SH-SY5Y (cell line): ENCODE measurements at regions not wholly inside any gene's neighbourhood (a gene's known extent, or its start where the extent isn't known, plus 50 kb on each side); places are given as distances from the start of the nearest gene placed in this dataset.

ENCODE experiments used
- GATA2 ChIP-seq: IDR thresholded peaks from 2 replicates; pipeline ENCODE4 v1.6.1; 2011; ENCODE audit warnings: mild to moderate bottlenecking, low read depth, low read length
- GATA3 ChIP-seq: IDR thresholded peaks from 2 replicates; pipeline ENCODE4 v1.6.1; 2011; ENCODE audit warnings: low read depth, mild to moderate bottlenecking, low read length, moderate library complexity

DNA sequence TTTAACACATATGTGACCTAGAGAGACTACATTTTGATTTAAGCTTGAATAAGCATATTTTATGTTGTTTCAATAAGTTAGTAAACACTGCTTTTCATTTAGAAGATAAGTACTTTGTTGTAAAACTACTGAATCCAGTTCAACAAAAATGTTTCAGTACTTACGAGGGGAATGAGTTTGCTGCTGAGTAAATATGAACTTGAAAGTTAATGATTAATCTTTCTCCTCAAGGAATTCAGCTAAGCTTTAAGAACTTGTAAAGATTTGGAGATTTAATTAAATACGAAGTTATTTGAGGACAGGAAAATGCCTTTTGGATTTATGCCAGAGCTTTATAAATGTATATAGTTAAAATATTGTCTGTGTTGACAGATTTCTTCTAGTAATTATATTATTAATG is 933.0 kb upstream of the LCORL start:
- TF ChIP-seq GATA3 (no peak), GATA2 (no peak)

DNA sequence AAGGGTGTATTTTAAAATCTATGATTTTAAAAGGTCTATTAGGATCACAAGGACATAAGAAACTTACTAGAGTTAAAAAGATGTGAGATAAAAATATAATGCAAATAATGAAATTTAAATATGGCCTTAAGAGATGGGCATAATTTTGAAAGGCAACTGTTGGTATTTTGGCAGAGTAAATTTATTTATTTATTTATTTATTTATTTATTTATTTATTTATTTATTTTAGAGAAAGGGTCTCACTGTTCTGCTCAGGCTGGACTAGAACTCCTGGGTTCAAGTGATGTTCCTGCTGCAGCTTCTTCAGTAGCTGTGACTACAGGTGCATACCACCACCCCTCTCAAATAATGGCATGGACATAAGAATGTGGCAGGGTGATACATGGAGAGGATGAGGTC is 932.1 kb upstream of the LCORL start:
- TF ChIP-seq GATA3 (no peak), GATA2 (no peak)

DNA sequence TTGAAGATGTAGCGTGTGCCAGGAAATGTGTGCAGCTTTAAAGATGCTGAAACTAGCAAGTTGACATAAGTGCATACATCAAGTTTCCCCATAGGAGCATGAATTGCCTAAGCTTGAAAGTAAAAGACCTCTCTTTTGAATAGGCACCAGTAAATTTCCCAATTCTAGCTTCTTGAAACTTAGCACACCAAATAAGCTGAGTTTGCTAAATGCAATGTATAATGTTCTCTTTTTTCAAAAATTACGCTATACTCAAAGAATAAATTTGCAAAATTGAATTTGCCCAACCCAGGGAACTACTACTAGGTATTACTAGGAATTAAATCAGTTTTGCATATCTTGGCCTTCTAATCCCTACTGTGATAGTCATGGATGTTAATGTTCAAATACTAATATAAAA is 923.9 kb upstream of the LCORL start:
- no peak for TF ChIP-seq GATA2
- no peak for TF ChIP-seq GATA3

DNA sequence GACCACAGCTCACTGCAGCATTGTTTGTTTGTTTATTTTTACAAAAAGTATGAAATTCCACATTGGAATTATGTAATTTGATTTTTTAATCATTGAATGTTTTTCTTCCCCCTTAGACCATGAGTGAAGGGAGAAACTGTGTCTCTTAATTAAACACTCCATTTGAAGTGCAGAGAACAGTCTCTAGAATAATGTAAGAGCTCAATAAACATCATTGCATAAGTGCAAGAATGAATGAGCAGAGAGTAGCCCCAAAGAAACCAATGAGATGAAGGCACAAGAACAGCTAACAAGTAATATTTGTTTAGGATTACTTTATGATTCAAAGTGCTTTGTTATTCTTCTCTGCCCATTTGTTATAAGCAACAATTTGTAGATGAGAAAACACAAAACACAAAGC is 921.3 kb upstream of the LCORL start:
- TF ChIP-seq GATA3, result no peak
- no peak for TF ChIP-seq GATA2

DNA sequence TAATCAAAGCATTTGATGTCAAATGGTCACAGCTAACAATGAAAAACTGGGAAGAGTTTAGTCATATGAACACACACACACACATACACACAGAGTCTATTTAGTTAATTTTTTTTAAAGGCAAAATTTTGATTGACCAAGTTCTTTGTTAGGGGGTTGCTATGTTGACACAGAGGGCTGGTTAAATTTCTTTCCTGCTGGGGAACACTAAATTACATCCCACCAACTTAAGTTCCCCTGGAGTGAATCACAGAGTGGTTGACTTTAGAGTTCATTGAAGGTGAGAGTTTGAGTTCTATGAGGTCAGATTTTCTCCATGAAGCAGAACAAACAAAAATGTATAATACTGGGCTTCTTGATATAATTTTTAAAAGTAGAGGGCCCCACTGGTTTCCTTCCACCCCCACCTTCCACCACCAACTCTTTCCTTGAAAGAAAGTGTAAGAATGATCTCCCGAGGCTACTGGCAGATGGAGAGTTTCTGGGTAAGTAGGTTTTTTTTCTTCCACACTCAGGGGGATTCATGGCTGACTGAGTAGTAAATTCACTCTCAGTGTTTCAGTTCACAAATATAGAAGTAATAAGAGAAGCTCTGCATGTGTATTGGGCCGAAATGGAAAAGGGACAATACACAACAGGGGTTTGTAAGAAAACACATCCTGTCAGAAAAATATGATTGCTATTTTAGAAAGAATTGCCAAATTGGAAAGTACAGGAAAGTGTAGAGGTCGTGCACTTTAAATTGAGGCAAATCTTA is 917.0 kb upstream of the LCORL start:
- TF ChIP-seq GATA2, result no peak
- TF ChIP-seq GATA3, result no peak

DNA sequence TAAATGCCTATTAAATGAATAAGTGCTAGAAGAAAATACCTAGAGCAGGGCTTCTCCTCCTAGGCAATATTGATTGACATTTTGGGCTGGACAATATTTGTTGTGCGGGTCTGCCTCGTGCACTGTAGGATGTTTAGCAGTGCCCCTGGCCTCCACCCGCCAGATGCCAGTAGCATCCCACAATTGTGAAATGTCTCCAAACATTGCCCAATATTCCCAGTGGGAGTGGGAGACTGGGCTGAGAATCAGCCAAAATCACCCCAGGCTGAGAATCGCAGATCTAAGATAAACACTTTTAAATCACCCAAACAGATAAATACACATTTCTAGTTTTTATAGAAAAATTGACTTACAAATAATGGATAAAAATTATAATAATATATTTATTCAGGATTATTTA is 916.2 kb upstream of the LCORL start:
- TF ChIP-seq GATA3 (no peak), GATA2 (no peak)

DNA sequence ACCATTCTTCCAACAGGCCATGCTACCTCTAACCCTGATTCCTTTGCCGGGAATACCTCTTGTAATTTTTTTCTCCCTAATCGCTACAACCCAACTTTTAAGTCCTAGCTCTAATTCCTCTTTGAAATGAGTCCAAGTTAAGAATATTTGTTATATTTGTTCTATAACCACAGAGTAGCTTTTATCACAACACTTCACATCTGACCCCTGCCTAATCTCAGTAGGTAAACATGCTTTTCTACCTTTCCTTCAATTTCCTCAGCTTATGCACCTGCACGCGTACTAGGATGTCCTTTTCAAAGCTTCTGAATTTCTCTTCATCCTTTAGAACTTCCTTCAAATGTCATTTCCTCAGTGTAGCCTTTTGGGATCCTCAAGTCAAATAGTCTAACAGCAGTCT is 915.5 kb upstream of the LCORL start:
- TF ChIP-seq GATA3 (no peak), GATA2 (no peak)

DNA sequence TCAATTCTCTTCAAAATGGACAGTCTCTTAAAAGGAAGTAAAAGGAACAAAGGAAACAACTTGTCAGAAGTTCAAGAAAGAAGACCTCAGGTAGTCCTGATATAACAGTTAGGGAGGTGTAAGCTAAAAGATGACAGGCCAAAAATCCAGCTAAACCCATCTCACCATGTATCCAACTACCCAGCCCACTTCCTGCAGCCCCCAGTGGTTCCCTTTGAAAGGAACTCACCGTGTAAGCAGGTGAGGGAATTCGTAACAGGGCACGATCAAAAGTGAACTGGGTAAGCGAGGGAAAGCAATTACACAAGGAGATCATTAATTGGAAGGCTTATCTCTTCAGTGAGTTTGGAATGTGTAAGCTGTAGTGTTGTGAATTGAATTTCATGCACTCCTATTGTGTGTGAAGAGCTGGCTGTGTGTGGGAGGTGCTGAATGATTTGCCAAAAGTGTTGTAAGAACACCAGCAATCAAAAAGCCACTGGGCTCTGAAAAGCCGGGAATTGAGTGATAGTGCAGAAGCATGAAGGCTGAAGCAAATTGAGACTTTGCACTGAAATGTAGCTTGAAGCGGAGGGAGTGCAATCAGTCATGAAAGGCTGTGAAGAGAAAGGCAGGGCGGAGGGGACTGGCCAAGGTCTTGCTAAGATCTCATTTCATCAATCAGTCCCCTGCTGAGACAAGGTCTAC is 914.2 kb upstream of the LCORL start:
- no peak for TF ChIP-seq GATA2
- no peak for TF ChIP-seq GATA3

DNA sequence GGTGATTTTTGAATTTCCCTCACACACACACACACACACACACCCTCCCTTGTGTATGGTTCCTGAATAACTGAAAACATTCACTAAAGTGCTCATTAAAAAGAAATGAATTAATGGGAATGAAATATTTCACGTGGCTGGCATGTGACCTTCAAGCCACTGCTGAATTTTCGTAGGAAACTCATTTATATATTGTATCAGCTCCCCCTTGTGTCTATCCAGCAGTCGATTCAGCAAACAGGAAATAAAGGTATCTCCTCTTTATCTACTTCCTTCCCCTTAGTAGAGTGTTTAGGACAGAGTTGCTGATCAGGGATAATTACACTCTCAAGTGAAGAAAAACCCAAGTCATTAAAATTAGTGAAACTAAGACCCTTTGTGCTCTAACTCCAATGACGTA is 912.6 kb upstream of the LCORL start:
- TF ChIP-seq GATA2 (no peak), GATA3 (no peak)

DNA sequence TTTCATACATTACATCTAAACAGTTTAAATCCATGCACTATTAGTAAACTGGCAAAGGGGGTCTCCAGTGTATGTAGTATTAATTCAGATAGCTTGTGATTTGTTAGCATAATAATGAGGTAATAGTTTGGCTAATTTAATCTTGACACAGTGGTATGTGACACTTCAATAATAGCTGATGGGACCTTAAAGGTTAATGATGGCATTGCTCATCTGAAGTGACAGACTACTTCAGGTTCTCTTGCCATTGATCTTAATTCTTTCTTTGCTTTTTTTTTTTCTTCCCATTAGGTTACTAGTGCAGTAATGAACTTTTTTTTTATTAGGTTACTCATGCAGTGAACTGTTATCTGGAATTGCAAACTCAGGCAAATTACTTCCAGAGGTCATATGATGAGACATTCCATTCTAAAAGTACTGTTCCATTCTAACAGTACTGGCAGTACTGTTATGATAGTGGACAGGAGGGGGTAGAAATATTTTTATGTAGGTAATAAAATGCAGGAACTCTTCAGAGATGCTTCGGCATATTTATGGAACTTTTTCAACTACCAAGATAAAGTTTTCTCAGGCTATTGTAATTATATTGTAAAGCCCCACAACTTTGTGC is 911.3 kb upstream of the LCORL start:
- no peak for TF ChIP-seq GATA2
- TF ChIP-seq GATA3, result no peak

DNA sequence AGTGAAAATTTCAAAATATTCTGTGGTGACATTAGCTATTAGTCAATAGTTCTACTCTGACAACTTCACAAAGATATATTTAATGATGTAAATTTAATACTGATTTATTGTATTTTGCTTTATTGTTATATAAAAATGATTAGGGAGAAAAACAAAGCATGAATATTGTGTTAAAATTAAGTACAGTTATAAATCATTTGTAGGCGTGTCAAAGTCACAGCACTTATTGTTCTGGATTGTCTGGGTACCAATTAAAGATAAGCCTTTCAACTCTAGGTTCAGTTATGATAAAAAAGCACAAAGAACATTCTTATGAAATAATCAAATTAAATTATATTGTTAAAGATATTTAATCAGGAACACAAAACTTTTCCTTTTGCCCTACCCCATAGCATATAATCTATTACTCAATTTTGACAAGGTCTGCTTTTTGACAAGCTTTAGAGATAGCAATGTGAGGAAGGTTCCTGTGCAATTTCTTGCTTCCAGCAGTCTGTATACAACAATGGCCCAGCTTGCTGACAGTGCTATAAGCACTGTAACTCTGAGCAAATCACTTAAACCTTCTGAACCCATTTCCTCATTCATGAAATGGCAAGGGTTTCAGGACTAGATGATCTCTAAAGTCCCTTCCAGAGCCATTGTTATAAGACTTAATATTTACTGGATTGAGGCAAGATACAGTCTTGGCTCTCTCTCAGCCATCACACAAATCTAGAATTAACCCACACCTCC is 910.3 kb upstream of the LCORL start:
- no peak for TF ChIP-seq GATA2
- TF ChIP-seq GATA3, result no peak

DNA sequence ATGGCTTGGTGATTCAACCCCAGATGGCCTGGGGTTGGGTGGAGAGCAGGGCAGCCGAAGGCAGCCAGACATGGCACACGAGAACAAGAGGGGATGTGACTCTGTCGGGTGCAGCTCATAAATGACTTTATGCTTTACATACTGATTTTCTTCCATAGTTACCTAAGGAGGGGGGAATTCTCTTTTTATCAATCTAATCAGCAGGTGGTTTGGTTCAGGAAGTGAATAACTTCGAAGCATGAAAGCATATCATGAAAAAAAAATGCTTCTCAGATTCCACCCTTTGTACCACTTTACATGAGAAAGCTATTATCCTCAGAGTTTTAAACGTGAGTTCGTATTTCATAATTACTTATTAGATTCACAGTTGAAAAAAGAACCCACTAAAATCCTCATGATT is 908.9 kb upstream of the LCORL start:
- TF ChIP-seq GATA3, result no peak
- no peak for TF ChIP-seq GATA2

DNA sequence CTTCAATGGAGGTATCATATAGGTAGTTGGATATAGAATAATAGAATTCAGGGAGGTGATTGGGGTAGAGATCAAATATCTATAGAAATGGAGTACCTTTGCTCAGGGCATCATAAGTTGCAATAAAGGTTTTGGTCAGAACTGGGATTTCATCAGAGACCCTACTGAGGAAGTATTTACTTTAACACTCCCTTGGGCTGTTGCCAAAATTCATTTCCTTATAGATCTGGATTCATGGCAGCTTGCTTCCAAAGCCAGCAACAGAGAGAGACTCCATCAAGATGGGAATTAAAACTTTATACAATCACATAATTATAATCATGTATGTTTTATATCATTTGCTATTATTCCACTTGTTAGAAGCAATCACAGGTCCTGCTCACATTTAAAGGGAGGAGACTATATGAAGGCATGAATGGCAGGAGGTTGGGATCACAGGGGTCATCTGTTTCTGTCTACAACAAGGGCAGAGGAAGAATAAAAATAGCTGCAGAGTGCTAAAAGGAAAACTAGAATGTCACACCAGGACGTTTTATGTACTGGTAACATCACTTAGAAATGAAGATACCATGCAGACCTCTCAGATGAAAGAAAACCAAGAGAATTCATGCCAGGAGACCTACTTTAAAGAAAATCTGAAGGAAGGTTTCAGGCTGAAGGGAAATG is 902.1 kb upstream of the LCORL start:
- TF ChIP-seq GATA2 (no peak), GATA3 (no peak)

DNA sequence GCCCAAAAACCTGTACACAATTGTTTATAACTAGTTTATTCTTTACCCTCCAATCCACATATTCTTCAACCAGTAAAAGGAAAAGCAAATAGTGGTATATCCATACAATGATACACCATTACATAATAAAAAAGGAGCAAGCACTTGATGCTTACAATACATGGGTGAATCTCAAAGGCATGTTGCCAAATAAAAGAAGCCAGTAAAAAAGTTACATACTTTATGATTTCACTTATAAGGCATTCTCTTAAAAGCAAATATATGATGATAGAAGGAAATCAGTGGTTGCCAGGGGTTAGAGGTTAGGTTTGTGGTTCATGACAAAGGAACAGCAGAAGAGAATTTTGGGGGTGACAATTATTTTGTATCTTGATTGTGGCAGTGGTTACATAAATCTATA is 896.1 kb upstream of the LCORL start:
- TF ChIP-seq GATA3 (no peak), GATA2 (no peak)
